Ascending aorta (tissue), 2 donors: ENCODE measurements at regions not wholly inside any gene's neighbourhood (a gene's known extent, or its start where the extent isn't known, plus 50 kb on each side); places are given as distances from the start of the nearest gene placed in this dataset.

Source experiments
- DNase-seq, 2 donors: peaks; one replicate each; pipeline ENCODE4 v3.0.0-alpha.2; 2019; ENCODE audit warnings: low spot score in 2 of 2
- H3K27ac ChIP-seq, 2 donors: fragments of 200-600 bp; sonication (generic); one replicate each; pipeline ENCODE4 v1.5.1; 2016 to 2017; ENCODE audit warnings: mild to moderate bottlenecking in 1 of 2
- H3K27me3 ChIP-seq: fragments of 200-600 bp; sonication (generic); one replicate; pipeline ENCODE4 v1.5.1; 2017
- H3K36me3 ChIP-seq, 2 donors: fragments of 200-600 bp; sonication (generic); one replicate each; pipeline ENCODE4 v1.5.1; 2016
- H3K4me1 ChIP-seq, 2 donors: fragments of 200-600 bp; sonication (generic); one replicate each; pipeline ENCODE4 v1.5.1; 2016 to 2017; ENCODE audit warnings: mild to moderate bottlenecking in 1 of 2
- H3K4me3 ChIP-seq, 2 donors: fragments of 200-600 bp; sonication (generic); one replicate each; pipeline ENCODE4 v1.5.1; 2016 to 2017; ENCODE audit warnings: mild to moderate bottlenecking in 1 of 2
- H3K9me3 ChIP-seq, 2 donors: fragments of 200-600 bp; sonication (generic); one replicate each; pipeline ENCODE4 v1.5.1; 2016
- CTCF ChIP-seq, 3 experiments: fragments of 200-600 bp in 2 of 3; fragments of 450-650 bp in 1 of 3; sonication (generic) in 2 of 3; IDR thresholded peaks; one replicate each; pipeline ENCODE4 v1.5.1; 2016 to 2019; ENCODE audit warnings: antibody characterized with exemption in 3 of 3, mild to moderate bottlenecking in 1 of 3, moderate library complexity in 1 of 3
- intact Hi-C: fragments of 100-400 bp; cut with DNase I; formaldehyde crosslinking; loops from one replicate; pipeline ENCODE4 v1.15.1; 2023

- H3K27me3 ChIP-seq, result no peaks in the 10 kb centered on the region
- no peaks in the 10 kb centered on the region for H3K36me3 ChIP-seq
- no peak for DNase-seq
- no peaks in the 10 kb centered on the region for H3K4me1 ChIP-seq
- no peak overlapping the region for H3K27ac ChIP-seq
- no peak for TF ChIP-seq CTCF (IDR thresholded peaks at IDR 0.05)
- no peak overlapping the region for H3K4me3 ChIP-seq
- no peaks in the 10 kb centered on the region for H3K9me3 ChIP-seq
- intact Hi-C loops, result no loop called here
These were observed 460.3 kb downstream of the ANKRD7 start for GRCh38 chr7:118684796-118685195.

GRCh38 chr7:118689403-118689802 is 464.9 kb downstream of the ANKRD7 start:
- Histone ChIP-seq H3K4me3 (no peak overlapping the region), H3K36me3 (no peaks in the 10 kb centered on the region), H3K27ac (no peak overlapping the region), H3K9me3 (no peaks in the 10 kb centered on the region), H3K27me3 (no peaks in the 10 kb centered on the region), H3K4me1 (no peaks in the 10 kb centered on the region)
- DNase-seq, result no peak
- no peak for TF ChIP-seq CTCF (IDR thresholded peaks at IDR 0.05)
- intact Hi-C loops, result no loop called here

- Histone ChIP-seq H3K27ac (no peak overlapping the region), H3K4me3 (no peak overlapping the region), H3K9me3 (no peaks in the 10 kb centered on the region), H3K36me3 (no peaks in the 10 kb centered on the region), H3K27me3 (no peaks in the 10 kb centered on the region), H3K4me1 (no peaks in the 10 kb centered on the region)
- no peak for DNase-seq
- TF ChIP-seq CTCF (IDR thresholded peaks at IDR 0.05), result no peak
- intact Hi-C loops, result no loop called here
These were observed 472.4 kb downstream of the ANKRD7 start for GRCh38 chr7:118696879-118697278.

GRCh38 chr7:118699222-118699621 is 474.7 kb downstream of the ANKRD7 start:
- H3K36me3 ChIP-seq, result no peaks in the 10 kb centered on the region
- H3K27me3 ChIP-seq, result no peaks in the 10 kb centered on the region
- H3K9me3 ChIP-seq, result no peaks in the 10 kb centered on the region
- H3K27ac ChIP-seq, result no peak overlapping the region
- DNase-seq, result no peak
- intact Hi-C loops, result no loop called here
- H3K4me3 ChIP-seq, result no peak overlapping the region
- H3K4me1 ChIP-seq, result no peaks in the 10 kb centered on the region
- TF ChIP-seq CTCF (IDR thresholded peaks at IDR 0.05), result no peak

GRCh38 chr7:118708741-118709140 is 484.2 kb downstream of the ANKRD7 start:
- Histone ChIP-seq H3K4me3 (no peak overlapping the region), H3K4me1 (no peaks in the 10 kb centered on the region), H3K27ac (no peak overlapping the region), H3K27me3 (no peaks in the 10 kb centered on the region), H3K36me3 (no peaks in the 10 kb centered on the region), H3K9me3 (no peaks in the 10 kb centered on the region)
- intact Hi-C loops, result no loop called here
- DNase-seq, result no peak
- no peak for TF ChIP-seq CTCF (IDR thresholded peaks at IDR 0.05)

GRCh38 chr7:118711688-118712087 is 487.2 kb downstream of the ANKRD7 start:
- Histone ChIP-seq H3K36me3 (no peaks in the 10 kb centered on the region), H3K4me3 (no peak overlapping the region), H3K27ac (no peak overlapping the region), H3K9me3 (no peaks in the 10 kb centered on the region), H3K4me1 (no peaks in the 10 kb centered on the region), H3K27me3 (no peaks in the 10 kb centered on the region)
- intact Hi-C loops, result no loop called here
- TF ChIP-seq CTCF (IDR thresholded peaks at IDR 0.05), result no peak
- no peak for DNase-seq
